ENCODE measurements at regions not wholly inside any gene's neighbourhood (a gene's known extent, or its start where the extent isn't known, plus 50 kb on each side); places are given as distances from the start of the nearest gene placed in this dataset.
"Not testable (repeated sequence)": the region's sequence is repeated elsewhere in the genome, so short reads cannot be mapped to it uniquely, and the experiment has no call there.

GRCh38 chr10:130930821-130931220 lies 380.7 kb downstream of the TCERG1L start:
- H3K4me3 ChIP-seq (ENCODE audit: low read length), result no peak overlapping the region
- no peak overlapping the region for H3K27ac ChIP-seq (ENCODE audit: low read length)
- ATAC-seq, result no peak
- intact Hi-C loops (cut with DNase I), result no loop called here
- no peak for DNase-seq
- H3K4me1 ChIP-seq (ENCODE audit: control insufficient read depth, insufficient read depth, low read length), result no peaks in the 10 kb centered on the region
- no peaks in the 10 kb centered on the region for H3K9me3 ChIP-seq (ENCODE audit: control insufficient read depth, low read length)
- WGBS, result 76% methylated on average over 5 of the region's 5 CpGs
- H3K27me3 ChIP-seq (ENCODE audit: control insufficient read depth, insufficient read depth), result no peaks in the 10 kb centered on the region

- whole genome bisulfite sequencing, result 74% methylated on average over 7 of the region's 7 CpGs
- no peaks in the 10 kb centered on the region for H3K9me3 ChIP-seq (ENCODE audit: control insufficient read depth, low read length)
- ATAC-seq (no peak), DNase-seq (no peak)
- intact Hi-C loops (cut with DNase I), result no loop called here
- H3K27me3 ChIP-seq (ENCODE audit: control insufficient read depth, insufficient read depth), result no peaks in the 10 kb centered on the region
- H3K4me1 ChIP-seq (ENCODE audit: control insufficient read depth, insufficient read depth, low read length), result no peaks in the 10 kb centered on the region
- H3K27ac ChIP-seq (ENCODE audit: low read length), result no peak overlapping the region
- no peak overlapping the region for H3K4me3 ChIP-seq (ENCODE audit: low read length)
Observed at GRCh38 chr10:130931256-130931655, 380.3 kb downstream of the TCERG1L start.

DNA sequence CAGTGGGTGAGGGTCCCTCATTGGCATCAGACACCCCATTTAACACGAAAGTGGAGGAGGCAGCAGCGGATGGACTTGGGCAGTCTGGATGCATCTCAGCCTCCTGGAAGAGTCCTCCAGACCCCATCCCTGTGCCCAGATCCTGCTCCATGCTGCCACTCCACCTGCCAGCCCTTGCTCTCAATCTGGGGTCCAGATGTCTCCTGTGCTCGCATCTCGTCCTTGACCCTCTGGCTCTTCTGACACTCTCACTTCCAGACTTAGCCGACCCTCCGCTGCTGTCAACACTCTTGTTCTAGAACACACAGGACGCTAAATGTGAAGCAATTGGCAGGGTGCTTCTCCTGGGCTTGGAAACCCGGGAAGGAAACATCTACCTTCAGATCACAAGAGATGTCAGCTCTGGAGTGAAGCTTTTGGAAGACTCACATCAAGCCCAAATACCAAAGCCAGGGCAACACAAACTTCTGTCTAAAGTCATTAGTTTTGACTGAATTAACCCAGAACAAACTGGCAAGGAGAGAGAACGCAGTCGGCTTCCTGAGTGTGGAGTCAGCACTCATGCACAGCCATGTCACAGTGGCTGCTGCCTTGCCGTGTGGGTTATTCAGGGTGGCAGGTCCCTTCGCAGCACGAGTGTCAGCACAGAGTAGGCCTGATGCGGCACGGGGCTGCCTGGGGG lies 379.1 kb downstream of the TCERG1L start:
- no peak for ATAC-seq
- WGBS, result 80% methylated on average over 15 of the region's 15 CpGs
- DNase-seq, result peak in 1 of 3 donors; percentile 46
- H3K27me3 ChIP-seq (ENCODE audit: control insufficient read depth, insufficient read depth), result no peaks in the 10 kb centered on the region
- no peaks in the 10 kb centered on the region for H3K9me3 ChIP-seq (ENCODE audit: control insufficient read depth, low read length)
- H3K4me3 ChIP-seq (ENCODE audit: low read length), result no peak overlapping the region
- intact Hi-C loops (cut with DNase I), result no loop called here
- H3K27ac ChIP-seq (ENCODE audit: low read length), result no peak overlapping the region
- H3K4me1 ChIP-seq (ENCODE audit: control insufficient read depth, insufficient read depth, low read length), result no peaks in the 10 kb centered on the region

DNA sequence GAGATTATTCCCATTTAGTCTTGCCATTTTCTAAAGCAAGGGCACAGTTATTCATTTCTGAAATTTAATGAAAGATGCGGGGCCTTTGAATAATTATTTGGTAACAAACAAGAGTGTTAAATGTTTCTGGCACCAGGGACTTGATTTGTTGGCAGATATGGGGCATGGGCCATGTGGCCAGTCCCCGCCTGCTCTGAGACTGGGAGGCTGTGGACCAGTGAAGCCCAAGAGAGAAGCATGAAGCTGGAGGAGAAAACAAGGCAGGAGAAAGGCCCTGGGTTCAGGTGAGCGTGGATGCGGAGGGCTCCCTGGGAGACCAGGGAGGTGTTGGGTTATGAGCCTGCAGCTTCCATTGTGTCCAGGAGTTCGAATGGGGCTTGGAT lies 378.5 kb downstream of the TCERG1L start:
- no peak overlapping the region for H3K27ac ChIP-seq (ENCODE audit: low read length)
- no peak for ATAC-seq
- no peaks in the 10 kb centered on the region for H3K4me1 ChIP-seq (ENCODE audit: control insufficient read depth, insufficient read depth, low read length)
- no peaks in the 10 kb centered on the region for H3K27me3 ChIP-seq (ENCODE audit: control insufficient read depth, insufficient read depth)
- H3K4me3 ChIP-seq (ENCODE audit: low read length), result no peak overlapping the region
- H3K9me3 ChIP-seq (ENCODE audit: control insufficient read depth, low read length), result no peaks in the 10 kb centered on the region
- intact Hi-C loops (cut with DNase I), result no loop called here
- no peak for DNase-seq
- WGBS, result 83% methylated on average over 5 of the region's 5 CpGs

GRCh38 chr10:130934293-130935127 lies 377.0 kb downstream of the TCERG1L start:
- H3K27me3 ChIP-seq (ENCODE audit: control insufficient read depth, insufficient read depth), result no peaks in the 10 kb centered on the region
- no peaks in the 10 kb centered on the region for H3K4me1 ChIP-seq (ENCODE audit: control insufficient read depth, insufficient read depth, low read length)
- H3K4me3 ChIP-seq (ENCODE audit: low read length), result no peak overlapping the region
- DNase-seq (peak in 1 of 3 donors; percentile 54), ATAC-seq (no peak)
- no peak overlapping the region for H3K27ac ChIP-seq (ENCODE audit: low read length)
- H3K9me3 ChIP-seq (ENCODE audit: control insufficient read depth, low read length), result no peaks in the 10 kb centered on the region
- intact Hi-C loops (cut with DNase I), result no loop called here
- 50% methylated on average over 13 of the region's 13 CpGs for WGBS

DNA sequence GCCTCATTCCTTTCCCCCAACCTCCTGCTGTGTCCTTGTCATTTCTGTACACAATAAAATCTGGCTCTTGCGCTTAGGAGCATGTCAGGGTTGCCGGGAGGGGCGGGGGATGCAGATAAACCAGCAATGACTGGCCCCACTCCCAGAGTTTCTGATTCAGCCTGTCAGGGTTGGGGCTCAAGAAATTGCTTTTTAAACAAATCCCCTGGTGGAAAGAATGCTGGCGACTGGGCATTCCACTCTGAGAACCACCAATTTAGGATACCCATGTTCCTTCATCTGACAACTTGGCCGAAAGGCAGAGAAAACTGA lies 376.4 kb downstream of the TCERG1L start:
- Histone ChIP-seq H3K9me3 (ENCODE audit: control insufficient read depth, low read length) (no peaks in the 10 kb centered on the region), H3K27me3 (ENCODE audit: control insufficient read depth, insufficient read depth) (no peaks in the 10 kb centered on the region), H3K4me1 (ENCODE audit: control insufficient read depth, insufficient read depth, low read length) (no peaks in the 10 kb centered on the region), H3K4me3 (ENCODE audit: low read length) (no peak overlapping the region), H3K27ac (ENCODE audit: low read length) (no peak overlapping the region)
- intact Hi-C loops (cut with DNase I), result no loop called here
- WGBS, result 29% methylated on average over 5 of the region's 5 CpGs
- ATAC-seq (peak; percentile 60 to 70), DNase-seq (peak in 2 of 3 donors; percentile 24 to 62)

- ATAC-seq, result no peak
- no peaks in the 10 kb centered on the region for H3K4me1 ChIP-seq (ENCODE audit: control insufficient read depth, insufficient read depth, low read length)
- H3K4me3 ChIP-seq (ENCODE audit: low read length), result no peak overlapping the region
- 58% methylated on average over 9 of the region's 9 CpGs for WGBS
- H3K27ac ChIP-seq (ENCODE audit: low read length), result no peak overlapping the region
- H3K27me3 ChIP-seq (ENCODE audit: control insufficient read depth, insufficient read depth), result no peaks in the 10 kb centered on the region
- intact Hi-C loops (cut with DNase I), result no loop called here
- no peak for DNase-seq
- no peaks in the 10 kb centered on the region for H3K9me3 ChIP-seq (ENCODE audit: control insufficient read depth, low read length)
Observed at GRCh38 chr10:130935897-130936550, 375.5 kb downstream of the TCERG1L start.

- Histone ChIP-seq H3K27ac (ENCODE audit: low read length) (no peak overlapping the region), H3K4me1 (ENCODE audit: control insufficient read depth, insufficient read depth, low read length) (no peaks in the 10 kb centered on the region), H3K4me3 (ENCODE audit: low read length) (no peak overlapping the region), H3K9me3 (ENCODE audit: control insufficient read depth, low read length) (no peaks in the 10 kb centered on the region), H3K27me3 (ENCODE audit: control insufficient read depth, insufficient read depth) (no peaks in the 10 kb centered on the region)
- no peak for ATAC-seq
- intact Hi-C loops (cut with DNase I), result no loop called here
- DNase-seq, result no peak
- 74% methylated on average over 5 of the region's 5 CpGs for WGBS
Observed at GRCh38 chr10:130936851-130937250, 374.7 kb downstream of the TCERG1L start.

DNA sequence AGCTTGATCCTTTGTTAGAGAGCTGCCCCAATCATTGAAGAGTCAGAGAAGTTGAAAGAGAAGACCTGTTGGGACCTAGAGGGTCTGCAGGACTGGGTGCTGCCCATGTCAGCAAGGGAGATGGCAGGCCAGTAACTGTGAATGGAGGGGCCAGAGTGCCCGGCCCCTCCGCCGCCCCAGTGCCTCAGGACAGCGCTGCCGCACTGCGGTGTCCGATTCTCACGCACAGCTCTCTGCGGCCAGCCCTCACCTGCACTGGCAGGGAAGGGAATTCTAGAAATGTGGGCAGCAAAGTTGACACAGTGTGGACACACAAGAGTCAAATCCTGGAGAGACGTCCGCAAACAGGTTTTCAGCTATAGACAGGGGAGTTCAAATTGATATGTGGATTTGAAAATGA lies 373.5 kb downstream of the TCERG1L start:
- intact Hi-C loops (cut with DNase I), result no loop called here
- ATAC-seq, result no peak
- 88% methylated on average over 11 of the region's 11 CpGs for WGBS

DNA sequence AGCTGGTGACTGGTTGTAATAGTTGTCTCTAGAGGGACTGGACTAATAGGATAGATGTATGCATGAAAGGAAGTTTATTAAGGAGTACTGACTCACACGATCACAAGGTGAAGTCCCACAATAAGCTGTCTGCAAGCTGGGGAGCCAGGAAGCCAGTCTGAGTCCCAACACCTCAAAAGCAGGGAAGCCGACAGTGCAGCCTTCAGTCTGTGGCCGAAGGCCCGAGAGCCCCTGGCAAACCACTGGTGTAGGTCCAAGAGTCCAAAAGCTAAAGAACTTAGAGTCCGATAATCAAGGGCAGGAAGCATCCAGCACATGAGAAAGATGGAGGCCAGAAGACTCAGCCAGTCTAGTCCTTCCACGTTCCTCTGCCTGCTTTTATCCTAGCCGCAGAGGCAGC lies 372.6 kb downstream of the TCERG1L start:
- 85% methylated on average over 7 of the region's 7 CpGs for WGBS
- not testable (repeated sequence) for DNase-seq

More for the DNA sequence above, 373.5 kb downstream of the TCERG1L start:
- H3K9me3 ChIP-seq (ENCODE audit: control insufficient read depth, low read length), result no peaks in the 10 kb centered on the region
- H3K27me3 ChIP-seq (ENCODE audit: control insufficient read depth, insufficient read depth), result no peaks in the 10 kb centered on the region
- DNase-seq, result no peak
- no peaks in the 10 kb centered on the region for H3K4me1 ChIP-seq (ENCODE audit: control insufficient read depth, insufficient read depth, low read length)
- H3K4me3 ChIP-seq (ENCODE audit: low read length), result no peak overlapping the region
- no peak overlapping the region for H3K27ac ChIP-seq (ENCODE audit: low read length)

DNA sequence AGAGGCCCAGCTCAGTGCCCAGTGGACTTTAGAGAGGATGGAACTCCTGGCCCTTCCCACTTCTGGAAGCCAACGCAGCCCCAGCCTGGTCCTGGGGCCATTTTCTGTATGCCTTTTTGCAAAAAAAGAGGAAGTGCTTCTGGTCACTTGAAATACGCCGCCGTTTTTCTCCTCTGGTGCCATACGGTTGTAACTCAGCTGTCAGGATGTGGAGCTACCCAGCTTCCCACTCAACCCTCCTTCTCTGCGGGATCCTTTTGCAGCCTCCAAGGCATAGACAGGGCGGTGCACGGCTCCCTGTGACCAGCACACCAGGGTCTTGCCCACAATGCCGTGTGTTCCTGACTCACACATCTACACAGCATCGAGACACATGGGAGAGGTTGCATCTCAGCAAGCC lies 369.6 kb downstream of the TCERG1L start:
- DNase-seq, result no peak
- intact Hi-C loops (cut with DNase I), result no loop called here
- Histone ChIP-seq H3K4me1 (ENCODE audit: control insufficient read depth, insufficient read depth, low read length) (no peaks in the 10 kb centered on the region), H3K27ac (ENCODE audit: low read length) (no peak overlapping the region), H3K27me3 (ENCODE audit: control insufficient read depth, insufficient read depth) (no peaks in the 10 kb centered on the region), H3K4me3 (ENCODE audit: low read length) (no peak overlapping the region), H3K9me3 (ENCODE audit: control insufficient read depth, low read length) (no peaks in the 10 kb centered on the region)
- WGBS, result 78% methylated on average over 10 of the region's 10 CpGs
- ATAC-seq, result no peak

More for the DNA sequence above, 372.6 kb downstream of the TCERG1L start:
- intact Hi-C loops (cut with DNase I); H3K27ac ChIP-seq (ENCODE audit: low read length); ATAC-seq; H3K27me3 ChIP-seq (ENCODE audit: control insufficient read depth, insufficient read depth); H3K4me1 ChIP-seq (ENCODE audit: control insufficient read depth, insufficient read depth, low read length); H3K4me3 ChIP-seq (ENCODE audit: low read length); H3K9me3 ChIP-seq (ENCODE audit: control insufficient read depth, low read length): not testable (repeated sequence)
